HEK293 (cell line): ENCODE measurements at regions not wholly inside any gene's neighbourhood (a gene's known extent, or its start where the extent isn't known, plus 50 kb on each side); places are given as distances from the start of the nearest gene placed in this dataset.

Source experiments
- ZNF133 ChIP-seq: fragments of 450-650 bp; formaldehyde crosslinking; IDR thresholded peaks from 2 replicates; pipeline ENCODE4 v1.5.1; 2016; ENCODE audit warnings: missing biosample characterization, missing genetic modification characterization
- ZNF155 ChIP-seq: fragments of 450-650 bp; formaldehyde crosslinking; IDR thresholded peaks from 2 replicates; pipeline ENCODE4 v1.5.1; 2016; ENCODE audit warnings: missing biosample characterization, missing genetic modification characterization
- TF ChIP-seq, protein P1 (sequence below): fragments of 450-650 bp; formaldehyde crosslinking; IDR thresholded peaks from 2 replicates; pipeline ENCODE4 v1.5.1; 2016; ENCODE audit warnings: missing biosample characterization, missing genetic modification characterization

GRCh38 chr3:101166150-101166549 is 154.2 kb downstream of the IMPG2 start:
- no peak for TF ChIP-seq ZNF133
- TF ChIP-seq, protein P1, sequence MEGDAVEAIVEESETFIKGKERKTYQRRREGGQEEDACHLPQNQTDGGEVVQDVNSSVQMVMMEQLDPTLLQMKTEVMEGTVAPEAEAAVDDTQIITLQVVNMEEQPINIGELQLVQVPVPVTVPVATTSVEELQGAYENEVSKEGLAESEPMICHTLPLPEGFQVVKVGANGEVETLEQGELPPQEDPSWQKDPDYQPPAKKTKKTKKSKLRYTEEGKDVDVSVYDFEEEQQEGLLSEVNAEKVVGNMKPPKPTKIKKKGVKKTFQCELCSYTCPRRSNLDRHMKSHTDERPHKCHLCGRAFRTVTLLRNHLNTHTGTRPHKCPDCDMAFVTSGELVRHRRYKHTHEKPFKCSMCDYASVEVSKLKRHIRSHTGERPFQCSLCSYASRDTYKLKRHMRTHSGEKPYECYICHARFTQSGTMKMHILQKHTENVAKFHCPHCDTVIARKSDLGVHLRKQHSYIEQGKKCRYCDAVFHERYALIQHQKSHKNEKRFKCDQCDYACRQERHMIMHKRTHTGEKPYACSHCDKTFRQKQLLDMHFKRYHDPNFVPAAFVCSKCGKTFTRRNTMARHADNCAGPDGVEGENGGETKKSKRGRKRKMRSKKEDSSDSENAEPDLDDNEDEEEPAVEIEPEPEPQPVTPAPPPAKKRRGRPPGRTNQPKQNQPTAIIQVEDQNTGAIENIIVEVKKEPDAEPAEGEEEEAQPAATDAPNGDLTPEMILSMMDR (tag by site-specific recombination) = no peak
- TF ChIP-seq ZNF155 (tag by site-specific recombination) = no peak
